Neural progenitor cell (in vitro differentiated cells): ENCODE measurements at regions not wholly inside any gene's neighbourhood (a gene's known extent, or its start where the extent isn't known, plus 50 kb on each side); places are given as distances from the start of the nearest gene placed in this dataset.

Experiments used
- CTCF ChIP-seq: fragments of 200-600 bp; sonication (generic); IDR thresholded peaks from 2 replicates; pipeline ENCODE4 v1.5.1; 2017; ENCODE audit warnings: antibody characterized with exemption, mild to moderate bottlenecking
- EZH2 ChIP-seq: fragments of 200-600 bp; sonication (generic); IDR thresholded peaks from 2 replicates; pipeline ENCODE4 v1.6.1; 2017; ENCODE audit warnings: antibody characterized with exemption, mild to moderate bottlenecking, moderate library complexity
- EZH2phosphoT487 ChIP-seq: fragments of 200-600 bp; sonication (generic); IDR thresholded peaks from 2 replicates; pipeline ENCODE4 v1.6.1; 2017; ENCODE audit warnings: antibody characterized with exemption

DNA sequence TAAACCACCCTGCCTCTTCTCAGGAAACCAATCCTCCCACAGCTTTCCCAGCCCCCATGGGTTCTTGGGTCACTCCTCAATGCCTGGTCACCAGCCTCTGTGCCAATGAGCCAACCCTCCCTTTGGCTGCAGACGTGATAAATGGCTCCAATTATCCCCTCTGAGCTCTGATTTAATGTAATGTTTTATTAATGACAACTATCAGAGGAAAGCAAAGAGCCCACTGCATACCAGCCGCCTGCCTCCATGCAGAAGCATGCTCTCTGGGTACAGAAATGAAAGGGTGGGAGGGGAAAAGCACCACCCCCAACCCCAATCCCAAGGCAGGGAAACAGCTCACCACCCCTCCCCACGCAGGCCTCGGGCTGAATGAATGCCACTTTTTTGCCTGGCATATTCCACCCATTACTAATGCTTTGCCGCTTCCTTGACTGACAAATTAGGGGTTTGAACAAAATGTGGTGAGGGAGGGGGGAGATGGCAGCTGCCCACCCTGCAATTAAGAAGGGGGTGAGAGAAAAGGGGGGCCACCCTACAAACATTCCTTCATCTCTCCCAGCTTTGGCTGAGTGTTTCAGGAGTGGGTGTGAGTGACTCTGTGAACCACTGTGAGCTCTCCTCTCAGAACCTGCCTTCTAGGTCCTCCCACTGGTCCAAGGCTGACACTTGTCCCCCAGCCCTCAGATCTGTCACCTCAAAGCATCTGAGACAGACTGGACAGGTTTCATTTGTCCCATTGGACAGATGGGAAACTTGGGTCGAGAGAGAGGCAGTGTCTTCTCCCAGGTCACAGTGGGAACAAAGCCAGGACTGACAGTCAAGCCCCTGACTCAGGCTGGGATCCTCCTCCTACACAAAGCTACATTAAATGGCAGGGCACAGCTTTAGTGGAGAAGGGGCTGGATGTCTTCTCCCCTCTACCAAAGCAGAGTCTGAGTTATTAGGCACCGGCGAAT is 161.5 kb downstream of the TMEM132E start:
- TF ChIP-seq CTCF: no peak
- TF ChIP-seq EZH2: no peak
- TF ChIP-seq EZH2phosphoT487: no peak
